ENCODE measurements at regions not wholly inside any gene's neighbourhood (a gene's known extent, or its start where the extent isn't known, plus 50 kb on each side); places are given as distances from the start of the nearest gene placed in this dataset.

GRCh38 chr13:90995614-90996013 lies 351.9 kb upstream of the MIR17HG start:
- intact Hi-C loops (cut with micrococcal nuclease) = no loop called here
- no peak for TF ChIP-seq CTCF (IDR thresholded peaks at IDR 0.05; ENCODE audit: borderline replicate concordance)
- no peaks in the 10 kb centered on the region for H3K27me3 ChIP-seq (ENCODE audit: low read depth)
- no peak overlapping the region for H3K4me3 ChIP-seq
- no peaks in the 10 kb centered on the region for H3K4me1 ChIP-seq
- no peaks in the 10 kb centered on the region for H3K9me3 ChIP-seq (replicated peaks)
- no peak for DNase-seq
- H3K36me3 ChIP-seq = no peaks in the 10 kb centered on the region
- no peak overlapping the region for H3K27ac ChIP-seq (replicated peaks)

DNA sequence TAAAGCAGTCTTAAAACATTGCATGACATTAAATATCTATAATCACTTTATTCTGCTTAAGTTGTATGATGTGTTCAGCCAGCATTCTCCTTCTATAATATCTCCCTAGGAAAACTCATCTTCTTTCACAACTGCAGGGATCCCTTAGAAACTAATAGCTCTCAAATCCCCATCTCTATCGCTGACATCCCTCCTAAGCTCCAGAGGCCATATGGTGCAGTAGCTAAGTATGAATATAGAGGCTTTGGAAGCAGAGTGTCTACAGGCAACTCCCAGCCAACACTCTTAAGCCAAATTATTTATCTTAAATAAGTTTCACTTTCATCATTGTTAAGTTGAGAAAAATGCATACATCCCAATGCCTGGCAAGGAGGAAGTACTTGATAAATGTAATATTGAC lies 349.5 kb upstream of the MIR17HG start:
- no peak for TF ChIP-seq CTCF (IDR thresholded peaks at IDR 0.05; ENCODE audit: borderline replicate concordance)
- Histone ChIP-seq H3K4me1 (no peaks in the 10 kb centered on the region), H3K27me3 (ENCODE audit: low read depth) (no peaks in the 10 kb centered on the region), H3K4me3 (no peak overlapping the region), H3K9me3 (replicated peaks) (no peaks in the 10 kb centered on the region), H3K27ac (replicated peaks) (no peak overlapping the region), H3K36me3 (no peaks in the 10 kb centered on the region)
- intact Hi-C loops (cut with micrococcal nuclease) = no loop called here
- DNase-seq = no peak

GRCh38 chr13:90999401-90999800 lies 348.1 kb upstream of the MIR17HG start:
- H3K27me3 ChIP-seq (ENCODE audit: low read depth) = no peaks in the 10 kb centered on the region
- no peaks in the 10 kb centered on the region for H3K4me1 ChIP-seq
- TF ChIP-seq CTCF (IDR thresholded peaks at IDR 0.05; ENCODE audit: borderline replicate concordance) = no peak
- no peak overlapping the region for H3K4me3 ChIP-seq
- intact Hi-C loops (cut with micrococcal nuclease) = no loop called here
- no peaks in the 10 kb centered on the region for H3K36me3 ChIP-seq
- DNase-seq = no peak
- H3K27ac ChIP-seq (replicated peaks) = no peak overlapping the region
- H3K9me3 ChIP-seq (replicated peaks) = no peaks in the 10 kb centered on the region

GRCh38 chr13:91001371-91001770 lies 346.1 kb upstream of the MIR17HG start:
- Histone ChIP-seq H3K4me1 (no peaks in the 10 kb centered on the region), H3K27me3 (ENCODE audit: low read depth) (no peaks in the 10 kb centered on the region), H3K9me3 (replicated peaks) (no peaks in the 10 kb centered on the region), H3K27ac (replicated peaks) (no peak overlapping the region), H3K4me3 (no peak overlapping the region), H3K36me3 (no peaks in the 10 kb centered on the region)
- no peak for DNase-seq
- no peak for TF ChIP-seq CTCF (IDR thresholded peaks at IDR 0.05; ENCODE audit: borderline replicate concordance)
- intact Hi-C loops (cut with micrococcal nuclease) = no loop called here

- Histone ChIP-seq H3K36me3 (no peaks in the 10 kb centered on the region), H3K4me3 (no peak overlapping the region), H3K4me1 (no peaks in the 10 kb centered on the region), H3K27ac (replicated peaks) (no peak overlapping the region), H3K27me3 (ENCODE audit: low read depth) (no peaks in the 10 kb centered on the region), H3K9me3 (replicated peaks) (no peaks in the 10 kb centered on the region)
- no peak for DNase-seq
- intact Hi-C loops (cut with micrococcal nuclease) = no loop called here
- TF ChIP-seq CTCF (IDR thresholded peaks at IDR 0.05; ENCODE audit: borderline replicate concordance) = no peak
These were observed 332.8 kb upstream of the MIR17HG start for GRCh38 chr13:91014696-91015095.

Measured in left ventricle myocardium inferior (tissue), 1 donor.